H9 (cell line): ENCODE measurements at regions not wholly inside any gene's neighbourhood (a gene's known extent, or its start where the extent isn't known, plus 50 kb on each side); places are given as distances from the start of the nearest gene placed in this dataset.

Experiments used
- DNase-seq: peaks from one replicate; pipeline ENCODE4 v3.0.0-alpha.2; 2017
- H2AFZ ChIP-seq: one replicate; pipeline ENCODE4 v1.6.1; 2013; ENCODE audit warnings: mild to moderate bottlenecking, low read length, control low read depth, moderate library complexity
- H2AK5ac ChIP-seq: 2 replicates; pipeline ENCODE4 v1.6.1; 2013; ENCODE audit warnings: low read length, control low read depth, mixed read lengths; ENCODE audit not compliant: insufficient read length
- H2BK120ac ChIP-seq: one replicate; pipeline ENCODE4 v1.6.1; 2013; ENCODE audit warnings: low read depth, mild to moderate bottlenecking, low read length, control low read depth, inconsistent platforms; ENCODE audit not compliant: poor library complexity, severe bottlenecking
- H2BK12ac ChIP-seq: 2 replicates; pipeline ENCODE4 v1.6.1; 2013; ENCODE audit warnings: low read length, control low read depth, mixed read lengths, low read depth; ENCODE audit not compliant: insufficient read length
- H2BK15ac ChIP-seq: 2 replicates; pipeline ENCODE4 v1.6.1; 2013; ENCODE audit warnings: low read depth, low read length, control low read depth
- H2BK20ac ChIP-seq: one replicate; pipeline ENCODE4 v1.6.1; 2013; ENCODE audit warnings: low read depth, mild to moderate bottlenecking, low read length, control low read depth, inconsistent platforms; ENCODE audit not compliant: poor library complexity, severe bottlenecking
- H2BK5ac ChIP-seq: 2 replicates; pipeline ENCODE4 v1.6.1; 2013; ENCODE audit warnings: low read length, control low read depth, mixed read lengths; ENCODE audit not compliant: insufficient read length
- H3K14ac ChIP-seq: 2 replicates; pipeline ENCODE4 v1.6.1; 2013; ENCODE audit warnings: low read length, control low read depth; ENCODE audit not compliant: insufficient read depth
- H3K18ac ChIP-seq: 2 replicates; pipeline ENCODE4 v1.6.1; 2013; ENCODE audit warnings: low read depth, mild to moderate bottlenecking, mixed read lengths, low read length, control low read depth; ENCODE audit not compliant: insufficient read length
- H3K23ac ChIP-seq: 2 replicates; pipeline ENCODE4 v1.6.1; 2013; ENCODE audit warnings: low read length, control low read depth, mixed read lengths, low read depth; ENCODE audit not compliant: insufficient read length
- H3K23me2 ChIP-seq: 2 replicates; pipeline ENCODE4 v1.6.1; 2013; ENCODE audit warnings: low read depth, mild to moderate bottlenecking, mixed read lengths, low read length, control low read depth; ENCODE audit not compliant: insufficient read length, poor library complexity, severe bottlenecking
- H3K27ac ChIP-seq: 2 replicates; pipeline ENCODE4 v1.5.1; 2013; ENCODE audit warnings: low read length, control low read depth, mixed read lengths, low read depth; ENCODE audit not compliant: insufficient read length
- H3K27me3 ChIP-seq: 2 replicates; pipeline ENCODE4 v1.6.1; 2013; ENCODE audit warnings: low read length, control low read depth, inconsistent platforms; ENCODE audit not compliant: insufficient read depth
- H3K4ac ChIP-seq: 2 replicates; pipeline ENCODE4 v1.6.1; 2013; ENCODE audit warnings: low read depth, mild to moderate bottlenecking, control low read depth, inconsistent platforms, low read length, moderate library complexity
- H3K4me1 ChIP-seq: 2 replicates; pipeline ENCODE4 v1.6.1; 2013; ENCODE audit warnings: low read length, control low read depth, inconsistent platforms; ENCODE audit not compliant: insufficient read depth
- H3K4me2 ChIP-seq: 2 replicates; pipeline ENCODE4 v1.6.1; 2013; ENCODE audit warnings: low read length, control low read depth, mixed read lengths; ENCODE audit not compliant: insufficient read length, insufficient read depth
- H3K56ac ChIP-seq: 2 replicates; pipeline ENCODE4 v1.6.1; 2013; ENCODE audit warnings: low read depth, mild to moderate bottlenecking, mixed read lengths, low read length, control low read depth; ENCODE audit not compliant: insufficient read length
- H3K79me1 ChIP-seq: 2 replicates; pipeline ENCODE4 v1.6.1; 2013; ENCODE audit warnings: low read depth, mild to moderate bottlenecking, moderate library complexity, low read length, control low read depth, inconsistent platforms; ENCODE audit not compliant: insufficient read depth, poor library complexity, severe bottlenecking
- H3K79me2 ChIP-seq: 2 replicates; pipeline ENCODE4 v1.6.1; 2013; ENCODE audit warnings: low read length, control low read depth, inconsistent platforms; ENCODE audit not compliant: insufficient read depth
- H3K9ac ChIP-seq: 2 replicates; pipeline ENCODE4 v1.6.1; 2013; ENCODE audit warnings: low read length, control low read depth, mixed read lengths; ENCODE audit not compliant: insufficient read length; ENCODE audit errors: extremely low read depth
- H3K9me3 ChIP-seq: one replicate; pipeline ENCODE4 v1.6.1; 2013; ENCODE audit warnings: low read depth, low read length, inconsistent platforms; ENCODE audit not compliant: control insufficient read depth
- H3T11ph ChIP-seq: one replicate; pipeline ENCODE4 v1.6.1; 2013; ENCODE audit warnings: mild to moderate bottlenecking, low read length, control low read depth, inconsistent platforms
- H4K20me1 ChIP-seq: one replicate; pipeline ENCODE4 v1.6.1; 2013; ENCODE audit not compliant: control insufficient read depth, insufficient read length, insufficient read depth
- H4K5ac ChIP-seq: 2 replicates; pipeline ENCODE4 v1.6.1; 2013; ENCODE audit warnings: low read depth, mild to moderate bottlenecking, mixed read lengths, low read length, control low read depth; ENCODE audit not compliant: insufficient read length
- H4K8ac ChIP-seq: replicated peaks from 2 replicates; pipeline ENCODE4 v1.6.1; 2013; ENCODE audit warnings: low read length, control low read depth, mixed read lengths, low read depth; ENCODE audit not compliant: insufficient read length
- H4K91ac ChIP-seq: 2 replicates; pipeline ENCODE4 v1.6.1; 2013; ENCODE audit warnings: low read depth, mild to moderate bottlenecking, moderate library complexity, mixed read lengths, low read length, control low read depth; ENCODE audit not compliant: insufficient read length
- H3K27ac Mint-ChIP-seq, 3 experiments: 2 replicates in 2 of 3; 3 replicates in 1 of 3; pipeline ENCODE4 v1.8.0; 2020 to 2021; ENCODE audit warnings: mixed read lengths in 3 of 3, mild to moderate bottlenecking in 1 of 3, moderate library complexity in 1 of 3
- H3K27me3 Mint-ChIP-seq: 2 replicates; pipeline ENCODE4 v1.8.0; 2021; ENCODE audit warnings: low read depth, mild to moderate bottlenecking, moderate library complexity, mixed read lengths
- H3K36me3 Mint-ChIP-seq, 3 experiments: 2 replicates in 2 of 3; 3 replicates in 1 of 3; pipeline ENCODE4 v1.8.0; 2020 to 2021; ENCODE audit warnings: low read depth in 3 of 3, mixed read lengths in 3 of 3; ENCODE audit not compliant: insufficient read depth in 1 of 3
- H3K4me1 Mint-ChIP-seq, 2 experiments: 2 replicates each; pipeline ENCODE4 v1.8.0; 2020; ENCODE audit warnings: mixed read lengths in 2 of 2
- H3K4me3 Mint-ChIP-seq, 2 experiments: 2 replicates in 1 of 2; 3 replicates in 1 of 2; pipeline ENCODE4 v1.8.0; 2020 to 2021; ENCODE audit warnings: mild to moderate bottlenecking in 2 of 2, mixed read lengths in 2 of 2, moderate library complexity in 1 of 2
- H3K9me3 Mint-ChIP-seq, 2 experiments: 2 replicates in 1 of 2; 3 replicates in 1 of 2; pipeline ENCODE4 v1.8.0; 2020; ENCODE audit warnings: mild to moderate bottlenecking in 2 of 2, mixed read lengths in 2 of 2, moderate library complexity in 1 of 2
- CTCF ChIP-seq: fragments of 200-600 bp; sonication (generic); conservative IDR thresholded peaks from 3 replicates; pipeline ENCODE4 v1.8.0; 2021; ENCODE audit warnings: antibody characterized with exemption, mild to moderate bottlenecking
- whole genome bisulfite sequencing: extraction: QIAGEN DNeasy Blood & Tissue Kit; methylation state at CpG from one replicate; pipeline ENCODE4 v1.1.7; 2013; ENCODE audit warnings: missing lambda C conversion rate, low lambda C conversion rate, mixed read lengths; ENCODE audit not compliant: insufficient read length; ENCODE audit errors: extremely low coverage; 5-methylcytosine and 5-hydroxymethylcytosine counted together

- no peaks in the 10 kb centered on the region for H3K9me3 ChIP-seq
- H3K27me3 ChIP-seq: no peaks in the 10 kb centered on the region
- no peak overlapping the region for H3K14ac ChIP-seq
- no peaks in the 10 kb centered on the region for H3K79me2 ChIP-seq
- no peak overlapping the region for H3K18ac ChIP-seq
- no peaks in the 10 kb centered on the region for H3K79me1 ChIP-seq
- H3T11ph ChIP-seq: no peak overlapping the region
- no peak overlapping the region for H2AK5ac ChIP-seq
- H3K23me2 ChIP-seq: no peaks in the 10 kb centered on the region
- no peak for DNase-seq
- no peak overlapping the region for H2BK120ac ChIP-seq
- H3K56ac ChIP-seq: no peak overlapping the region
- no peak overlapping the region for H3K9ac ChIP-seq
- Mint-ChIP-seq H3K4me3 (no peak overlapping the region), H3K27ac (no peak overlapping the region), H3K4me1 (no peaks in the 10 kb centered on the region), H3K9me3 (no peaks in the 10 kb centered on the region), H3K36me3 (no peaks in the 10 kb centered on the region), H3K27me3 (no peaks in the 10 kb centered on the region; the same call in 1 of the 2 replicates)
- no peak overlapping the region for H2BK15ac ChIP-seq
- H4K5ac ChIP-seq: no peak overlapping the region
- no peak overlapping the region for H3K4ac ChIP-seq
- WGBS: no CpG with 5 or more reads among the region's 3 CpGs
- no peak overlapping the region for H3K4me2 ChIP-seq
- H2BK5ac ChIP-seq: no peak overlapping the region
- no peak overlapping the region for H2AFZ ChIP-seq
- TF ChIP-seq CTCF: no peak
- H4K20me1 ChIP-seq: no peaks in the 10 kb centered on the region
- H3K27ac ChIP-seq: no peak overlapping the region
- H4K91ac ChIP-seq: no peak overlapping the region
- H3K23ac ChIP-seq: no peak overlapping the region
- no peak overlapping the region for H2BK12ac ChIP-seq
- no peak overlapping the region for H2BK20ac ChIP-seq
- H3K4me1 ChIP-seq: no peaks in the 10 kb centered on the region
- H4K8ac ChIP-seq: no peak overlapping the region
Observed at GRCh38 chr4:157509341-157509740, 288.8 kb downstream of the GRIA2 start.
